GM12875 (cell line): ENCODE measurements at regions not wholly inside any gene's neighbourhood (a gene's known extent, or its start where the extent isn't known, plus 50 kb on each side); places are given as distances from the start of the nearest gene placed in this dataset.

Experiments
- H3K4me3 ChIP-seq: one replicate; pipeline ENCODE4 v1.5.1; 2011; ENCODE audit warnings: low read depth, low read length, control low read depth
- TF ChIP-seq, protein P1 (sequence below): IDR thresholded peaks from 2 replicates; pipeline ENCODE4 v1.5.1; 2011; ENCODE audit warnings: low read depth, mild to moderate bottlenecking, control low read depth, inconsistent platforms, low read length, moderate library complexity, borderline replicate concordance; ENCODE audit not compliant: insufficient read depth

DNA sequence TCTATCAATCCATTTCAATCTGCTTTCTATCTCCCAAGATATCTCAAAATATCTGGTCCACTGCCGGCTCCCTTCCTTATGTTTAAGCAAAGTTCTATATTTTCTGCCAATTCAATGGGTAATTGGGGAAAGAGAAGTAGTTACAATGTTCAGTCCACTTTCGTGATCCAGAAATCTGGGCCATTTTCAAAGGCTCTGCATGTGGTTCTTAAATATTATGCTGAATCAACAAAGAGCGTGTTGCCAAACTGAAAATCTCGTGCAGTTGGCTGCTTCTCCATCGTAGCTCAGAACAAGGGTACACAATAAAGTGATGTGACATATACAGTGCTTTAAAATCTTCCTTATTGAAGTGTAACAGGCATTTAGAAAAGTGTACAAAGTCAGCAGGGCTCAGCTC, 863.1 kb downstream of the RNF144A start:
- TF ChIP-seq, protein P1, sequence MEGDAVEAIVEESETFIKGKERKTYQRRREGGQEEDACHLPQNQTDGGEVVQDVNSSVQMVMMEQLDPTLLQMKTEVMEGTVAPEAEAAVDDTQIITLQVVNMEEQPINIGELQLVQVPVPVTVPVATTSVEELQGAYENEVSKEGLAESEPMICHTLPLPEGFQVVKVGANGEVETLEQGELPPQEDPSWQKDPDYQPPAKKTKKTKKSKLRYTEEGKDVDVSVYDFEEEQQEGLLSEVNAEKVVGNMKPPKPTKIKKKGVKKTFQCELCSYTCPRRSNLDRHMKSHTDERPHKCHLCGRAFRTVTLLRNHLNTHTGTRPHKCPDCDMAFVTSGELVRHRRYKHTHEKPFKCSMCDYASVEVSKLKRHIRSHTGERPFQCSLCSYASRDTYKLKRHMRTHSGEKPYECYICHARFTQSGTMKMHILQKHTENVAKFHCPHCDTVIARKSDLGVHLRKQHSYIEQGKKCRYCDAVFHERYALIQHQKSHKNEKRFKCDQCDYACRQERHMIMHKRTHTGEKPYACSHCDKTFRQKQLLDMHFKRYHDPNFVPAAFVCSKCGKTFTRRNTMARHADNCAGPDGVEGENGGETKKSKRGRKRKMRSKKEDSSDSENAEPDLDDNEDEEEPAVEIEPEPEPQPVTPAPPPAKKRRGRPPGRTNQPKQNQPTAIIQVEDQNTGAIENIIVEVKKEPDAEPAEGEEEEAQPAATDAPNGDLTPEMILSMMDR: no peak
- no peak overlapping the region for H3K4me3 ChIP-seq

- TF ChIP-seq, protein P1: no peak
- no peak overlapping the region for H3K4me3 ChIP-seq
Measured at GRCh38 chr2:7785700-7786099, 868.5 kb downstream of the RNF144A start.

GRCh38 chr2:7788736-7789135, 871.5 kb downstream of the RNF144A start:
- TF ChIP-seq, protein P1: no peak
- H3K4me3 ChIP-seq: no peak overlapping the region

DNA sequence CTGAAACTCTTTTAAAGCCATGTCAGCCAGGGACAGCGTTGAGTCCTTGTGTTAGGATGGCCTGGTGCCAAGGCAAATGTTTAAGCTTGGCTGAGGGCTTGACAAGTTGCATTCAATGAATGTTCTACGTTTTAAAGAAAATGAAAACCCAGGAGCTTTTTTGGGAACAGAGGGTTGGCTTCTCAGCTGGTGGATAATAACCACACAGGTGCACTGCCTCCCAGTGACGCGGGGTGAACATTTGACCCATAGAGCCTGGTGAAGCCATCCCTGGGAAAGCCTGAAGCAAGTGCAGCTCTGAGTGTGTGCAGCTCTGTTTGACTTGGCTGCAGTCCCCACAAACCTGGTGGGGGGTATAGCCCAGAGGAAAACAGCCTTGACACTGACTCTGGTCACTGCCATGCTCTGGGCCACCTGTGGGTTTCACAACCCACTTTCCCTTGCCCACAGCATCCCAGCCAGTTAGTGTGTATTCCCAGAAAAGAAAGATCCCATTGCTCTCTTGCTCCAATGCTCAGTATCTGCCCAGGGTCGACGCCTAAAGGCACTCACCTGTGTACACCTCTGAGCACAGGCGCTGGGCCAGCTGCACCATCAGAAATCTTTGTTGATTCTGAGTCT, 874.9 kb downstream of the RNF144A start:
- TF ChIP-seq, protein P1: no peak

GRCh38 chr2:7795778-7796563, 878.8 kb downstream of the RNF144A start:
- H3K4me3 ChIP-seq: no peak overlapping the region
- TF ChIP-seq, protein P1: no peak

More for the DNA sequence above, 874.9 kb downstream of the RNF144A start:
- H3K4me3 ChIP-seq: no peak overlapping the region

DNA sequence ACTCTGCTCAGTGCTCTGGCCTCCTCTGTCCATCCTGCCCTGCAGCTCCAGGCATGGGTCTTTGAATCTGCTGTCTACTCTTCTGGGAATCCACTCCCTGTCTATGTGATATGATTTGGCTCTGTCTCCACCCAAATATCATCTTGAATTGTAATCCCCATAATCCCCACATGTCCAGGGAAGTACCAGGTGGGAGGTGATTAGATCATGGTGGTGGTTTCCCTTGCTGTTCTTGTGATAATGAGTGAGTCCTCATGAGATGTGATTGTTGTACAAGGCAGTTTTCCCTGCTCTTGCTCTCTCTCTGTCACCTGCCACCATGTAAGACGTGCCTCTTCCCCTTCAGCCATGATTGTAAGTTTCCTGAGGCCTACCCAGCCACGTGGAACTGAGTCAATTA, 881.8 kb upstream of the ID2 start:
- TF ChIP-seq, protein P1: no peak

GRCh38 chr2:7801212-7801611, 880.6 kb upstream of the ID2 start:
- H3K4me3 ChIP-seq: no peak overlapping the region
- TF ChIP-seq, protein P1: no peak

More for the DNA sequence above, 881.8 kb upstream of the ID2 start:
- H3K4me3 ChIP-seq: no peak overlapping the region
